GM19455 (cell line): ENCODE measurements at regions not wholly inside any gene's neighbourhood (a gene's known extent, or its start where the extent isn't known, plus 50 kb on each side); places are given as distances from the start of the nearest gene placed in this dataset.
"Not testable (repeated sequence)": the region's sequence is repeated elsewhere in the genome, so short reads cannot be mapped to it uniquely, and the experiment has no call there.

ENCODE experiments used
- ATAC-seq: cut with Tn5 transposase; IDR thresholded peaks from one replicate; pipeline ENCODE4 v1.9.1; 2021; ENCODE audit not compliant: unreplicated experiment

DNA sequence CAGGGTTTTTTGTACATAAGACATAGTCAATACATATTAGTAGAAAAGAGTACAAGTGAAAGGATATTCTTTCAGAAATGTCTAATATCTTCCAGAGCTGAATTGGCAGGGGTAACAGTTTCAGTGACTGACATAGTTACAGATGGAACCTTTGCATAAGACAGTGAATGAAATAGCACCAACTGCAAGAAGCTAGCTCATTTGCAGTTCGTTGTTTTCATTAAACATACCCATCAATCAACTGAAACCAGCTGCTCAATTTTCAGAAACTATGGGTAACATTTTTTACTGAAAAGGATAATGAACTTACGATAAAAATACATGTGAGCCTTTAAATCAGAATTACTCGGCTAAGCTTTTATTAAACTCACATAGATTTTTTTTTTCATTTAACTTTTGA lies 93.9 kb upstream of the EPHA3 start:
- ATAC-seq, result no peak

DNA sequence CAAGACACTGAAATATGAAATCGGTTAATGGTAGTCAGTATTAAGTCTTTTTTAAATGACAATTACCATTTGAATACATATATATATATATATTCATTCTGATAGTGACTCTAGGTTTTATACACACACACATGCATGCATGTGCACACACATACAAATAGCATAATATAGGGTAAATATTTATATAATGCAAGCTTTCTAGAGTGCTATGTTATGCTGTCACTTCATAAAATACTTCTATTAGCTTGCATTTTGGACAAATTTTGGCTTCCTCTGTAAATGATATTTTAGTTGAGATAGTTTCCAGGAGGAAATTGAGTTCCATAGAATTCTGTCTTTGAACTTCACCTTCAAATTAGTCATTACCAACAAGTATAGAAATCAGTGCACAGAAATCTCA lies 89.9 kb upstream of the EPHA3 start:
- no peak for ATAC-seq

DNA sequence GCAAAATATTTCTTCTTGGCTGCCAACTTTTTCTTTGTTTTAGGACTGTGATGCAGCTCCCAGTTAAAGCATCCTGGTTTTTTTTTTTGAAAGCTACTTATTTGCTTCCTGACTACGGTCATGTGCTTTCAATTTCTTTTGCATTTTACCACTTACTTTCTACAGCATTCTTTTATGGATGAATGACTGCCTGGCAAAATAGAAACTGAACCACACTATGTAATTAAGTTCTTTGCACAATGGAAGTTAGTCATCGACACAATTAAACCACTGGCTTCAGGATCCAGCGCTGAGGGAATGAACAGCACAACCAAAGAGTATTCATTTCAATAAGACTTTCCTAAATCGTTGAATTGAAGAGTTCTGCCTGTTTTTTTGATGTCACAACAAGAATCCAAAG lies 82.2 kb upstream of the EPHA3 start:
- no peak for ATAC-seq

DNA sequence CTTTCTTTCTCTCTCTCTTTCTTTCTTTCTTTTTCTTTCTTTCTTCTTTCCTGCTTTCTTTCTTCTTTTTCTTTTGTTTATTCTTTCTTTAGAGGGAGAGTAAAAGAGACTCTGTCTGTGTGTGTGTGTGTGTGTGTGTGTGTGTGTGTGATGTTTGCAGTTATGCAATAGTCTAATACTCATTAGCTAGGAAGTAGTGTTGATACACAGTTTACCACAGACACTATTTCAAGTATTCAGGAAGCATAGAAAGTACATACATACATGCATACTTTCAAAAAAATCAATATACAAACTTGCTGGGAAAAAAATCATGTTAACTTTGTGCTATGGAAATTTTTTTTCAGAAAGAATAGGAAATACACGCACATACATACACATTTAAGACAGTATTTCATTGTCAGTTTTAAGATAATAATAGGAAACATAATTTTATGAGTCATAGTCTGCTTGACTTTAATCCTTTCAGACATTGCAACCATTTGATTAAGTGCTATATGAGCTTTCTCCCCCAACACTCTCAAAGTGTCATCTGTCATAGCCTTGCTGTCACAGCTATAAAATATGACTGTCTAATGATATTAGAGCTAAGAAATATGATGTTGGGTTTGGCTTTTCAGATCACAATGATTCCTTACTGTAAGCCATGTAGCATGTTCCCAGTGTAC lies 74.9 kb upstream of the EPHA3 start:
- no peak for ATAC-seq

DNA sequence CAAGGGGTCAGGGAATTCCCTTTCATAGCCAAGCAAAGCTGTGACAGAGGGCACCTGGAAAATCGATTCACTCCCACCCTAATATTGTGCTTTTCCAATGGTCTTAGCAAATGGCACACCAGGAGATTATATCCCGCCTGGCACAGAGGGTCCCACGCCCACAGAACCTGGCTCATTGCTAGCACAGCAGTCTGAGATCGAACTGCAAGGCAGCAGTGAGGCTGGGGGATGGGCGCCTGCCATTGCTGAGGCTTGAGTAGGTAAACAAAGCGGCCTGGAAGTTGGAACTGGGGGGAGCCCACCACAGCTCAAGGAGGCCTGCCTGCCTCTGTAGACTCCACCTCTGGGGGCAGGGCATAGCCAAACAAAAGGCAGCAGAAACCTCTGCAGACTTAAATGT lies 72.7 kb upstream of the EPHA3 start:
- not testable (repeated sequence) for ATAC-seq

DNA sequence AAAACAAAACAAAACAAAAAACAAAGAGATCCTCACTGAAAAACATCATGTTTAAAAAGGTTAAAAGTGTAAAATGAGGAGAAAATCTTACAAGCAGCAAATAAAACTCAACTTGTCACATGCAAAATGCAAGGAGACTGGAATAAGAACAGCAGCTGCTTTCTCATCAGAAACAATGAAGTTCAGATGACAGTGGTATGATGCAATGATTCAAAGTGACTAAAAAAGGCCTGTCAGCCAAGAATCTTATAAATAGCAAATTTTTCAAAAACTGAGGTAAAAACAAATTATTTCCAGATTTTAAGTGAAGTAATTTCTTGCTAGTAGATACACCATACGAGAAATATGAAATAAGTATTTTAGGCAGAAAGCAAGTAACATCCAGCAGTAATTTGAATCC lies 68.6 kb upstream of the EPHA3 start:
- ATAC-seq, result no peak

DNA sequence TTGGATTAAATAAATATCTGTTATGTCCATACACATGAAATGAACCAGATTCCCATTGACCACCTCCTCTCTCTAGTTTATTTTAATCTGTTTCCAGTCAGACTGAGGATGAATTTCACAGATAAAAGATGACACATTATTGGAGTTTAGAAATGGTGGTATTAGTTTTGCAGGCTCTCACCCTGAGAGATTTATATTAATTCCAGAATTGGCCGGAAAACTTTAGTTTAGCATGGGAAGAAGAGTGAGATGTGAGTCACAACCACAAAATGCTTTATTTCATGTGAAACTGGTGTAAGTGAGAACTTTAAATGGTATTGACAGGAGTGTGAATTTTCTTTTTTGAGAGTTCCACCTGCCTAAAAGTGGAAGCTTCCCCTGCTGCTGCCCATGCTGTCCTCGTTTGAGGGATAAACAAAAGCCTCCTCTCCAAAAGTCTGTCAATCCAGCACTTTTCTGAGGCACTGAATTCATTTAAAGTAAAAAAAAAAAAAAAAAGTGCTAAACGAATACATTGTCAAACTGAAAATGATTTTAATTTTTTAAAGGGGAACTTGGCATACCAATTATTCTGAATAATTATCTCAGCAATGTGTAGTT lies 65.1 kb upstream of the EPHA3 start:
- ATAC-seq, result no peak

DNA sequence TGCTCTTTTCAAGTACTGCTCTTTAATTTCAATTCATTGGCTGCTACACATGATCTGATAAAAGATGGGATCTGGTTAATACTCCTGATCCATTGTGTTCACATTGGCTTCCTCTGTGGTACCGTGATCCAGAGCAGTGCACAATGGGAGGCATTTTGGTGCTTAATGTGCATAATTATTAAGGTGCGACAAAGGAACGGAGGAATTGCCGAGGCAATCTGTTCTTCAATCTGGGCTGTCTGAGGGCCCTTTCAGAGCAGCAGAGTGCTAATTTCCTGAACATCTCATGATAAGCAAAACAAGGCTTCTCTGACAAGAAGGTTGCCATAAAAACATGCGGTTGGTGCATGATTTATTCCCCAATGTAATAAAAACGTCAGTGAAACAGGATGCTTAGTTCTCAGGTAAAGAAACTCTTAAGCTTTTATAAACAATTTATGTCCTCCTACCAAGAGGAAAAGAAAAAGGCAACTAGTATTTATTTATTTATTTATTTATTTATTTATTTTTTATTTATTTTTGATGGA lies 64.0 kb upstream of the EPHA3 start:
- ATAC-seq, result no peak

DNA sequence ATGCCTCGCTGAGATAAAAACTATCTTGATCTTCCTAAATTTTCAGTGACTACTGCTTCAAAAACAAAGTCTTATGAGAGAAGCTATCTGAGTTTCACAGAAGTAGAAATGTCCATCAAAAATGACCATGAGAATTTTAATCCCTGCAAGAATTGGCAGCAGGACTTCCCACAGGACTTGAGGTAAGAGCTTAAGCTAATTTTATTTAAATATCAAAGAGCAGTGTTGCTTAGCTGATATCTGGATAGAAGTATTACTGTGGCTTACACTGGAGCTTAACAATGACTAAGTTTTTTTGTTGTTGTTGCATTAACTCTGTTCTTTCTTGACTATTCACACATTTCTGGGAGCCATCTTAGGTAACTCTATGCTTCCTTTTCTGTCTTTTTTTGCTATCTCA lies 60.8 kb upstream of the EPHA3 start:
- no peak for ATAC-seq

DNA sequence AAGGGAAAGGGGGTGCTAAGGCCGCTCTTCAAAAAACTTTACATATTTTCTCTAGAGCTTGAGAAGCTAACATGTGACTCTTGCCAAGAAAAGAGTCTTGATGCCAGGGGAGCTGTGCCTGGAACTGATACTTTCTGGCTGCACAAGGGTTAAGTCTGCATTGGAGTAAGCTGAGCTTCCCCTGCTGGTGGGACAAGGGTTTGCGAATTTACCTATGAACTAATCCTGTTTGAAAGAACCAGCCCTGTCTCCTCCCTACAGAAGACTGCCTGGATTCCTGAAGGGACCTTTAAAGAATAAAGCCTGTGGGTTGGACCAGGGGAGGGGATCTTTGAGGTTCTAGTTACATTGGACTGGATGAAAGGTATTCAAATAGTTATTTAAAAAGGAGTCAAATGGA lies 58.3 kb upstream of the EPHA3 start:
- ATAC-seq, result no peak

DNA sequence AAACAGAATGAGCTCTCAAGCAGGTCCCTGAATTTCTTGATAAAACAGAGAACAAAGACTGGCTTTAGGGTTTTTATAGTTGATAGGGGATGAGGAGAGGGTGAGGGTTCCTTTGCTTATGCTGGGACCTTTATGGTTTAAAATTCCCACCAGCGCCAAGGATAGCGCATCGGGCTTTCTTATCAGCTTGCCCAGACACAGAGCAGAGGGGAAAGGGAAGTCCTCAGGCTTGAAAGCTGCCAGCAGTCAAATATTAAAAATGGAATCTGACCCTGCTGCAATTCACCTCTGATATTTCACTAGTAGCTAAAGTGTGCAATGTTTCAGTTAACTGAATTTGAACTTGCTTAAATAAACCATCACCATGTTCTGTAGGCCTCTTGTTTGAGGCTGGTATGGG lies 55.0 kb upstream of the EPHA3 start:
- ATAC-seq, result no peak

DNA sequence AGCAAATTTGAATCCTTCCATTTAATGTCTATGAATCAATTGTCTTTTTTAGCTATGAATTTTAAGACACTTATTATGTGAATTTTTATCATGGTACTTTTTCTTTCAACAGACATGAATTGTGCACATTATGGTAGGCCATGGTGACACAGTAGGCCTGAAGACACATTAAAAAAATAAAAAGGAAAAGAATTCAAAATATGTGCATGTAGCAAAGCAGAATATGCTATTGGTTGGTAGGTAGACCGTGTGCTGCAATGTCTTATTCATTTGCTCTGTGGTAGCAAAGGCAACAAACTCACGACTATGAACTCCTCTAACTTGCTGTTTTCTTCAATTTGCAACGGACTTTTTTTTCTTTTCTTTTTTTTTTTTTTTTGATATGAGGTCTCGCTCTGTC lies 50.0 kb upstream of the EPHA3 start:
- no peak for ATAC-seq
